OCI-LY3 (cell line): ENCODE measurements at regions not wholly inside any gene's neighbourhood (a gene's known extent, or its start where the extent isn't known, plus 50 kb on each side); places are given as distances from the start of the nearest gene placed in this dataset.

Experiments
- EZH2phosphoT487 ChIP-seq: fragments of 200-600 bp; shearing (Covaris generic); IDR thresholded peaks from 2 replicates; pipeline ENCODE4 v1.6.1; 2018; ENCODE audit warnings: antibody characterized with exemption, mixed run types, low read depth
- TF ChIP-seq, protein P1 (sequence below): fragments of 200-600, 300-600 bp; sonication (generic); IDR thresholded peaks from 2 replicates; pipeline ENCODE4 v1.5.1; 2014; ENCODE audit warnings: antibody characterized with exemption, low read length, low read depth

DNA sequence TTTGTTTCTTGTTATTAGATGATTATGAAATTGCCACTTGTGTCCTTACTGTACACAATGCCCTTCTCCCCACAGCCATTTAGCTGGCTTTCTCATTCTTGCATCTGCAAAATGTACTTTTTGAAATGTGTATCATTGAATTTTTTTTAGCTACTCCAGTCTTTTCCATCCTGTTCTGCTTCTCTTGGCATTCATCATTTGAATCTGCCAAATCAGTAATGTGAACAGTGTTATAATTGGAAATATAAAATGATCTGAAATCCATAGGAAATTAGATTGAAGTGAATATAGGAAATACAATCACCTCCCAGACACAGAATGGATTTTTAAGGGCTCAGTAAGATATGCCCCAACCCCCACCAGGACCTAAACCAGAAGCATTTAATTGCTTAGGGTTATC lies 253.4 kb downstream of the C12orf50 start:
- TF ChIP-seq, protein P1, sequence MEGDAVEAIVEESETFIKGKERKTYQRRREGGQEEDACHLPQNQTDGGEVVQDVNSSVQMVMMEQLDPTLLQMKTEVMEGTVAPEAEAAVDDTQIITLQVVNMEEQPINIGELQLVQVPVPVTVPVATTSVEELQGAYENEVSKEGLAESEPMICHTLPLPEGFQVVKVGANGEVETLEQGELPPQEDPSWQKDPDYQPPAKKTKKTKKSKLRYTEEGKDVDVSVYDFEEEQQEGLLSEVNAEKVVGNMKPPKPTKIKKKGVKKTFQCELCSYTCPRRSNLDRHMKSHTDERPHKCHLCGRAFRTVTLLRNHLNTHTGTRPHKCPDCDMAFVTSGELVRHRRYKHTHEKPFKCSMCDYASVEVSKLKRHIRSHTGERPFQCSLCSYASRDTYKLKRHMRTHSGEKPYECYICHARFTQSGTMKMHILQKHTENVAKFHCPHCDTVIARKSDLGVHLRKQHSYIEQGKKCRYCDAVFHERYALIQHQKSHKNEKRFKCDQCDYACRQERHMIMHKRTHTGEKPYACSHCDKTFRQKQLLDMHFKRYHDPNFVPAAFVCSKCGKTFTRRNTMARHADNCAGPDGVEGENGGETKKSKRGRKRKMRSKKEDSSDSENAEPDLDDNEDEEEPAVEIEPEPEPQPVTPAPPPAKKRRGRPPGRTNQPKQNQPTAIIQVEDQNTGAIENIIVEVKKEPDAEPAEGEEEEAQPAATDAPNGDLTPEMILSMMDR = no peak
- no peak for TF ChIP-seq EZH2phosphoT487
